ENCODE measurements at regions not wholly inside any gene's neighbourhood (a gene's known extent, or its start where the extent isn't known, plus 50 kb on each side); places are given as distances from the start of the nearest gene placed in this dataset.

GRCh38 chr1:58162952-58163550 lies 383.5 kb downstream of the OMA1 start:
- TF ChIP-seq CTCF (conservative IDR thresholded peaks at IDR 0.05 in 1 of 2, IDR thresholded peaks at IDR 0.05 in 1 of 2; ENCODE audit: low read depth in 1 of 2, low read length in 2 of 2) (peak; percentile 90 to 97), EZH2 (IDR thresholded peaks at IDR 0.05; ENCODE audit: low read length, missing control alignments) (no peak)
